CD14-positive monocyte (primary cell): ENCODE measurements at regions not wholly inside any gene's neighbourhood (a gene's known extent, or its start where the extent isn't known, plus 50 kb on each side); places are given as distances from the start of the nearest gene placed in this dataset.
"Not testable (repeated sequence)": the region's sequence is repeated elsewhere in the genome, so short reads cannot be mapped to it uniquely, and the experiment has no call there.

Source experiments
- DNase-seq, 3 donors: peaks; one replicate each; pipeline ENCODE4 v3.0.0-alpha.2; 2011 to 2022
- H2AFZ ChIP-seq: 2 replicates; pipeline ENCODE4 v1.6.0; 2012; ENCODE audit warnings: mild to moderate bottlenecking, low read depth, low read length, inconsistent platforms; ENCODE audit not compliant: insufficient read depth, poor library complexity, severe bottlenecking
- H3K27ac ChIP-seq, 2 donors: 1 replicate in 1 of 2; 2 replicates in 1 of 2; pipeline ENCODE4 v1.5.1; 2012 to 2013; ENCODE audit warnings: low read length in 2 of 2, control low read depth in 1 of 2, inconsistent platforms in 1 of 2, low read depth in 1 of 2, mild to moderate bottlenecking in 1 of 2
- H3K27me3 ChIP-seq, 2 donors: one replicate each; pipeline versions ENCODE4 v1.6.0 to v1.6.1; 2011 to 2013; ENCODE audit warnings: low read length in 2 of 2; ENCODE audit not compliant: control insufficient read depth in 2 of 2, insufficient read depth in 2 of 2
- H3K36me3 ChIP-seq, 2 donors: replicated peaks in 1 of 2; 1 replicate in 1 of 2; 2 replicates in 1 of 2; pipeline versions ENCODE4 v1.5.1 to v1.6.1; 2012 to 2013; ENCODE audit warnings: low read length in 2 of 2, control low read depth in 1 of 2, inconsistent platforms in 1 of 2, mild to moderate bottlenecking in 1 of 2; ENCODE audit not compliant: insufficient read depth in 2 of 2, control insufficient read depth in 1 of 2
- H3K4me1 ChIP-seq, 2 donors: 1 replicate in 1 of 2; 2 replicates in 1 of 2; pipeline versions ENCODE4 v1.5.1 to v1.6.1; 2012 to 2013; ENCODE audit warnings: low read length in 2 of 2, control low read depth in 1 of 2, inconsistent platforms in 1 of 2, mild to moderate bottlenecking in 1 of 2, moderate library complexity in 1 of 2; ENCODE audit not compliant: insufficient read depth in 2 of 2, control insufficient read depth in 1 of 2
- H3K4me2 ChIP-seq: replicated peaks from 2 replicates; pipeline ENCODE3; 2012; ENCODE audit warnings: low read length, moderate library complexity, mild to moderate bottlenecking; ENCODE audit not compliant: poor library complexity, severe bottlenecking; ENCODE audit errors: extremely low read depth
- H3K4me3 ChIP-seq, 3 experiments: fragments of 200-600 bp in 1 of 3; sonication (generic) in 1 of 3; replicated peaks in 1 of 3; 1 replicate in 2 of 3; 2 replicates in 1 of 3; pipeline ENCODE4 v1.5.1; 2011 to 2013; ENCODE audit warnings: low read length in 3 of 3, mild to moderate bottlenecking in 3 of 3, control low read depth in 2 of 3, low read depth in 2 of 3, inconsistent platforms in 1 of 3, moderate library complexity in 1 of 3
- H3K79me2 ChIP-seq: 2 replicates; pipeline ENCODE4 v1.6.0; 2012; ENCODE audit warnings: mild to moderate bottlenecking, control low read depth, inconsistent platforms, low read length, moderate library complexity; ENCODE audit not compliant: insufficient read depth
- H3K9ac ChIP-seq: 2 replicates; pipeline ENCODE4 v1.6.0; 2017; ENCODE audit warnings: low read length, mild to moderate bottlenecking; ENCODE audit not compliant: insufficient read depth, poor library complexity, severe bottlenecking
- H3K9me3 ChIP-seq, 2 donors: replicated peaks in 1 of 2; 1 replicate in 1 of 2; 2 replicates in 1 of 2; pipeline versions ENCODE4 v1.5.1 to v1.6.1; 2012 to 2013; ENCODE audit warnings: low read length in 2 of 2, control low read depth in 1 of 2; ENCODE audit not compliant: control insufficient read depth in 1 of 2, insufficient read depth in 1 of 2
- H4K20me1 ChIP-seq: 2 replicates; pipeline ENCODE4 v1.6.0; 2012; ENCODE audit warnings: mild to moderate bottlenecking, low read length, control low read depth, moderate library complexity; ENCODE audit not compliant: insufficient read depth
- H3K27ac Mint-ChIP-seq, 7 donors: one replicate each; pipeline ENCODE4 v1.8.0; 2020; ENCODE audit warnings: mild to moderate bottlenecking in 7 of 7, mixed read lengths in 7 of 7, moderate library complexity in 6 of 7, inconsistent platforms in 2 of 7
- H3K27me3 Mint-ChIP-seq, 3 donors: one replicate each; pipeline ENCODE4 v1.8.0; 2021 to 2022; ENCODE audit warnings: low read depth in 3 of 3, mild to moderate bottlenecking in 3 of 3, mixed read lengths in 3 of 3, moderate library complexity in 3 of 3, inconsistent platforms in 1 of 3
- H3K36me3 Mint-ChIP-seq, 2 donors: one replicate each; pipeline ENCODE4 v1.8.0; 2020; ENCODE audit warnings: mixed read lengths in 2 of 2, inconsistent platforms in 1 of 2, mild to moderate bottlenecking in 1 of 2
- H3K4me1 Mint-ChIP-seq: one replicate; pipeline ENCODE4 v1.8.0; 2020; ENCODE audit warnings: mild to moderate bottlenecking, mixed read lengths
- H3K4me3 Mint-ChIP-seq, 2 donors: one replicate each; pipeline ENCODE4 v1.8.0; 2020; ENCODE audit warnings: mild to moderate bottlenecking in 2 of 2, mixed read lengths in 2 of 2, moderate library complexity in 1 of 2
- H3K9me3 Mint-ChIP-seq, 7 donors: one replicate each; pipeline ENCODE4 v1.8.0; 2020 to 2022; ENCODE audit warnings: mixed read lengths in 7 of 7, mild to moderate bottlenecking in 6 of 7, moderate library complexity in 6 of 7, inconsistent platforms in 2 of 7
- WGBS: methylation state at CpG from one replicate; pipeline ENCODE4 v1.1.5; 2013; ENCODE audit warnings: missing lambda C conversion rate; ENCODE audit not compliant: insufficient coverage; 5-methylcytosine and 5-hydroxymethylcytosine counted together
- intact Hi-C, 2 donors: fragments of 100-400 bp; cut with micrococcal nuclease; formaldehyde crosslinking; loops; one replicate each; pipeline versions ENCODE4 v1.15.0 to v1.15.1; 2023

DNA sequence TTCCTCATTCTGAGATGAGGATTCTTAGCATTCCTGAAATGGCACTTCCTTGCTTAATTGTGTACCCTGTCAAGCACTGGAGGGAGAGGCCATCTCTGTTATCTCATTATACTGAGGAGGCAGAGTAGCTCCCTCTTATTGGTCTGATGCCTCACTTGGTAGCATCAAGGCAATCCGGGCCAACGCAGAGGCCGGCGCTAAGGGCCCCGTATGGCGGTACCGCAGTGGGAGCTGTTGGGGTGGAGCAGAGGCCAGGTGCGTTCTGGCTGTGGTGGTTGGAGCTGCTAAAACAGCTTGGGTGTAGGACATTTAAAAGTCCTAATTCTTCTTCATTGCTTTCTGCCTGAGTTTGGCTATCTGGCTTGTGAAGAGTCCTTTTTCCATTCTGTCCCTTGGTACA lies 333.7 kb upstream of the NPAP1 start:
- DNase-seq, H3K4me1 ChIP-seq, H3K36me3 Mint-ChIP-seq, H3K4me2 ChIP-seq, intact Hi-C loops, H3K79me2 ChIP-seq, H3K4me3 Mint-ChIP-seq, H3K4me3 ChIP-seq, H2AFZ ChIP-seq, H3K4me1 Mint-ChIP-seq, H4K20me1 ChIP-seq, H3K27ac ChIP-seq, H3K27ac Mint-ChIP-seq, H3K9ac ChIP-seq, H3K27me3 Mint-ChIP-seq, H3K36me3 ChIP-seq, H3K27me3 ChIP-seq: not testable (repeated sequence)
- WGBS: 100% methylated on average over 2 of the region's 8 CpGs
- H3K9me3 Mint-ChIP-seq: peaks cover 0 to 20% (median 13%) of the 10 kb centered on the region in 7 donors
- H3K9me3 ChIP-seq: peaks cover 0 to 11% of the 10 kb centered on the region in 2 donors

GRCh38 chr15:24352777-24353176 lies 322.8 kb upstream of the NPAP1 start:
- H3K4me1 Mint-ChIP-seq, H3K79me2 ChIP-seq, H3K9ac ChIP-seq, H3K27ac Mint-ChIP-seq, DNase-seq, H3K27me3 Mint-ChIP-seq, H3K4me3 Mint-ChIP-seq, intact Hi-C loops, H3K36me3 ChIP-seq, H3K27me3 ChIP-seq, H3K4me1 ChIP-seq, H3K4me2 ChIP-seq, H3K4me3 ChIP-seq, H2AFZ ChIP-seq, H3K36me3 Mint-ChIP-seq, H3K27ac ChIP-seq, H4K20me1 ChIP-seq: not testable (repeated sequence)
- 83% methylated on average over 3 of the region's 6 CpGs for WGBS
- H3K9me3 ChIP-seq: peaks cover 0 to 18% of the 10 kb centered on the region in 2 donors
- peaks cover 0 to 13% (median 8%) of the 10 kb centered on the region in 7 donors for H3K9me3 Mint-ChIP-seq

GRCh38 chr15:24381103-24381502 lies 294.5 kb upstream of the NPAP1 start:
- H3K27ac ChIP-seq, intact Hi-C loops, H3K27ac Mint-ChIP-seq, H4K20me1 ChIP-seq, H3K36me3 Mint-ChIP-seq, DNase-seq, H3K9ac ChIP-seq, H3K4me3 Mint-ChIP-seq, H3K4me1 ChIP-seq, H3K4me3 ChIP-seq, H3K27me3 ChIP-seq, H3K79me2 ChIP-seq, H3K36me3 ChIP-seq, H3K4me1 Mint-ChIP-seq, H3K4me2 ChIP-seq, H3K27me3 Mint-ChIP-seq, H2AFZ ChIP-seq, H3K9me3 ChIP-seq: not testable (repeated sequence)
- WGBS: no CpG with 5 or more reads among the region's 3 CpGs
- H3K9me3 Mint-ChIP-seq: peaks cover 2 to 22% (median 10%) of the 10 kb centered on the region in 7 donors

DNA sequence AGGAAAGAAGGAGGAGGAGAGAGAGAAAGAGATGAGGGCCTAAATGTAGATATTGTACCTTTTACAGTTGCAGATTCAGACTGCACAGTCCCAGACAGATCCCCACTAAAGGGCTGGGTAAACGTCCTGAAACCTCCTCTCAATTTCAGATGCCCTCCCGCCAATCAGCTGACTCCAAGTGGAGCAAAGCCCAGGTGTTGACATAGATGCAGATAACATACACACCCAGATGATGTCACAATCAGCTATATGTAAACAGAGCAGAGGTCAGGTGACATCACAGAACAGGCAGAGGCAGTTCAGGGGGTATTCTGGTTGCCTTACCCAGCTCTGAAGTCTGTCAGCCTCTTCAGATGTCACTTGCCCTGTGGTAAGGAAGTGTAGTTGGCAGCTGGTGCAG lies 290.3 kb upstream of the NPAP1 start:
- H3K4me3 Mint-ChIP-seq, intact Hi-C loops, H3K36me3 Mint-ChIP-seq, H3K9ac ChIP-seq, H3K4me2 ChIP-seq, H3K4me3 ChIP-seq, H3K9me3 ChIP-seq, H3K27ac ChIP-seq, H3K79me2 ChIP-seq, H3K27me3 ChIP-seq, DNase-seq, H3K27me3 Mint-ChIP-seq, H3K4me1 ChIP-seq, H4K20me1 ChIP-seq, H3K27ac Mint-ChIP-seq, H3K36me3 ChIP-seq, H2AFZ ChIP-seq, H3K4me1 Mint-ChIP-seq: not testable (repeated sequence)
- 57% methylated on average over 2 of the region's 2 CpGs for WGBS
- peaks cover 2 to 16% (median 12%) of the 10 kb centered on the region in 7 donors for H3K9me3 Mint-ChIP-seq
